ENCODE measurements at regions not wholly inside any gene's neighbourhood (a gene's known extent, or its start where the extent isn't known, plus 50 kb on each side); places are given as distances from the start of the nearest gene placed in this dataset.

- no peak for TF ChIP-seq POLR2A (IDR thresholded peaks at IDR 0.05; ENCODE audit: low read depth, low read length)
- no peak for TF ChIP-seq TAF1 (IDR thresholded peaks at IDR 0.05; ENCODE audit: borderline replicate concordance, low read depth, low read length)
Observed at GRCh38 chr3:87977765-87978164, 81.0 kb downstream of the CGGBP1 start.
